ENCODE measurements at regions not wholly inside any gene's neighbourhood (a gene's known extent, or its start where the extent isn't known, plus 50 kb on each side); places are given as distances from the start of the nearest gene placed in this dataset.
"Not testable (repeated sequence)": the region's sequence is repeated elsewhere in the genome, so short reads cannot be mapped to it uniquely, and the experiment has no call there.

- DNase-seq (ENCODE audit: low read depth), result no peak
Measured at GRCh38 chr19:28601723-28602440, 611.1 kb downstream of the UQCRFS1 start.

GRCh38 chr19:28598861-28599260 lies 614.1 kb downstream of the UQCRFS1 start:
- DNase-seq (ENCODE audit: low read depth), result no peak

- no peak for DNase-seq (ENCODE audit: low read depth)
Measured at GRCh38 chr19:28596561-28597071, 616.3 kb downstream of the UQCRFS1 start.

- no peak for DNase-seq (ENCODE audit: low read depth)
Measured at GRCh38 chr19:28595722-28596480, 617.0 kb downstream of the UQCRFS1 start.

GRCh38 chr19:28594737-28595136 lies 618.2 kb downstream of the UQCRFS1 start:
- no peak for DNase-seq (ENCODE audit: low read depth)

- DNase-seq (ENCODE audit: low read depth), result not testable (repeated sequence)
Measured at GRCh38 chr19:28589991-28590411, 623.0 kb downstream of the UQCRFS1 start.

- no peak for DNase-seq (ENCODE audit: low read depth)
Measured at GRCh38 chr19:28586474-28586873, 626.5 kb downstream of the UQCRFS1 start.

- DNase-seq (ENCODE audit: low read depth), result no peak
Measured at GRCh38 chr19:28585796-28586195, 627.2 kb downstream of the UQCRFS1 start.

GRCh38 chr19:28583713-28584112 lies 629.2 kb downstream of the UQCRFS1 start:
- no peak for DNase-seq (ENCODE audit: low read depth)

- no peak for DNase-seq (ENCODE audit: low read depth)
Measured at GRCh38 chr19:28583242-28583641, 629.7 kb downstream of the UQCRFS1 start.

GRCh38 chr19:28582796-28583195 lies 630.2 kb downstream of the UQCRFS1 start:
- DNase-seq (ENCODE audit: low read depth), result no peak

GRCh38 chr19:28582344-28582743 lies 630.6 kb downstream of the UQCRFS1 start:
- no peak for DNase-seq (ENCODE audit: low read depth)

GRCh38 chr19:28581468-28581770 lies 631.5 kb downstream of the UQCRFS1 start:
- DNase-seq (ENCODE audit: low read depth), result no peak

GRCh38 chr19:28578786-28579505 lies 634.0 kb downstream of the UQCRFS1 start:
- DNase-seq (ENCODE audit: low read depth), result no peak

- DNase-seq (ENCODE audit: low read depth), result no peak
Measured at GRCh38 chr19:28578208-28578607, 634.7 kb downstream of the UQCRFS1 start.

GRCh38 chr19:28577666-28578065 lies 635.3 kb downstream of the UQCRFS1 start:
- no peak for DNase-seq (ENCODE audit: low read depth)

GRCh38 chr19:28577233-28577632 lies 635.7 kb downstream of the UQCRFS1 start:
- no peak for DNase-seq (ENCODE audit: low read depth)

- DNase-seq (ENCODE audit: low read depth), result no peak
Measured at GRCh38 chr19:28575816-28576215, 637.1 kb downstream of the UQCRFS1 start.

- not testable (repeated sequence) for DNase-seq (ENCODE audit: low read depth)
Measured at GRCh38 chr19:28575312-28575711, 637.6 kb downstream of the UQCRFS1 start.

- DNase-seq (ENCODE audit: low read depth), result no peak
Measured at GRCh38 chr19:28574212-28574611, 638.7 kb downstream of the UQCRFS1 start.

- no peak for DNase-seq (ENCODE audit: low read depth)
Measured at GRCh38 chr19:28569132-28570131, 643.5 kb downstream of the UQCRFS1 start.

GRCh38 chr19:28567834-28568233 lies 645.1 kb downstream of the UQCRFS1 start:
- no peak for DNase-seq (ENCODE audit: low read depth)
